ENCODE measurements at regions not wholly inside any gene's neighbourhood (a gene's known extent, or its start where the extent isn't known, plus 50 kb on each side); places are given as distances from the start of the nearest gene placed in this dataset.

DNA sequence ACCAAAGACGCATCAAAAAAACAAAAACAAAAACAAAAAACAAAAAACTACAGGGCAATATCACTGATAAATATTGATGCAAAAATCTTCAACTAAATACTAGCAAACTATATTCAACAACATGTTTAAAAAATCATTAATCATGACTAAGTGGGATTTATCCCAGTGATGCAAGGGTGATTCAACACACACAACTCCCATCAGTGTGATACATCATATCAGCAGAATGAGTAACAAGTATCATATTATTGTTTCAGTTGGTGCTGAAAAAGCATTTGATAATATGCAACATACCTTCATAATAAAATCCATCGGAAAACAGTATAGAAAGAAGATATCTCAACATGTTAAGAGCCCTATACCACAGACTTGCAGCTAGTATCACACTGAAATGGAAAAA, 953.0 kb downstream of the AMY1C start:
- Histone ChIP-seq H4K5ac (ENCODE audit: insufficient read length, low read depth, low read length) (no peak overlapping the region), H3K9me3 (ENCODE audit: control insufficient read depth, low read depth, low read length) (no peaks in the 10 kb centered on the region), H4K8ac (replicated peaks; ENCODE audit: insufficient read length, low read depth, low read length) (no peak overlapping the region), H2AK5ac (ENCODE audit: insufficient read length, low read length) (no peak overlapping the region), H3K14ac (ENCODE audit: insufficient read depth, low read length) (no peak overlapping the region), H3K79me1 (ENCODE audit: insufficient read depth, low read depth, low read length, poor library complexity, severe bottlenecking) (no peaks in the 10 kb centered on the region), H3K79me2 (ENCODE audit: insufficient read depth, low read length) (no peaks in the 10 kb centered on the region), H4K20me1 (ENCODE audit: control insufficient read depth, insufficient read depth, insufficient read length) (no peaks in the 10 kb centered on the region), H3K4me1 (ENCODE audit: insufficient read depth, low read length) (no peaks in the 10 kb centered on the region), H3K9ac (ENCODE audit: extremely low read depth, insufficient read length, low read length) (no peak overlapping the region), H2BK12ac (ENCODE audit: insufficient read length, low read depth, low read length) (no peak overlapping the region), H2BK15ac (ENCODE audit: low read depth, low read length) (no peak overlapping the region), H3K27ac (ENCODE audit: insufficient read length, low read depth, low read length) (no peak overlapping the region), H2BK20ac (ENCODE audit: low read depth, low read length, poor library complexity, severe bottlenecking) (no peak overlapping the region), H2AFZ (ENCODE audit: low read length) (no peak overlapping the region), H2BK120ac (ENCODE audit: low read depth, low read length, poor library complexity, severe bottlenecking) (no peak overlapping the region), H2BK5ac (ENCODE audit: insufficient read length, low read length) (no peak overlapping the region), H3K4me2 (ENCODE audit: insufficient read depth, insufficient read length, low read length) (no peak overlapping the region), H3K23me2 (ENCODE audit: insufficient read length, low read depth, low read length, poor library complexity, severe bottlenecking) (no peaks in the 10 kb centered on the region), H3K4ac (ENCODE audit: low read depth, low read length) (no peak overlapping the region), H4K91ac (ENCODE audit: insufficient read length, low read depth, low read length) (no peak overlapping the region), H3T11ph (ENCODE audit: low read length) (no peak overlapping the region), H3K18ac (ENCODE audit: insufficient read length, low read depth, low read length) (no peak overlapping the region), H3K56ac (ENCODE audit: insufficient read length, low read depth, low read length) (no peak overlapping the region), H3K27me3 (ENCODE audit: insufficient read depth, low read length) (no peaks in the 10 kb centered on the region), H3K23ac (ENCODE audit: insufficient read length, low read depth, low read length) (no peak overlapping the region)
- no CpG with 5 or more reads among the region's 2 CpGs for WGBS (ENCODE audit: extremely low coverage, insufficient read length, low lambda C conversion rate)
- Mint-ChIP-seq H3K4me1 (no peaks in the 10 kb centered on the region), H3K27ac (no peak overlapping the region), H3K9me3 (peaks cover 0 to 2% of the 10 kb centered on the region in 2 experiments; a peak in 1 of 5 replicates), H3K36me3 (ENCODE audit: insufficient read depth in 1 of 3, low read depth in 3 of 3) (no peaks in the 10 kb centered on the region; a peak in 1 of 7 replicates), H3K27me3 (ENCODE audit: low read depth) (no peaks in the 10 kb centered on the region), H3K4me3 (no peak overlapping the region)
- no peak for DNase-seq
- TF ChIP-seq, protein P1, sequence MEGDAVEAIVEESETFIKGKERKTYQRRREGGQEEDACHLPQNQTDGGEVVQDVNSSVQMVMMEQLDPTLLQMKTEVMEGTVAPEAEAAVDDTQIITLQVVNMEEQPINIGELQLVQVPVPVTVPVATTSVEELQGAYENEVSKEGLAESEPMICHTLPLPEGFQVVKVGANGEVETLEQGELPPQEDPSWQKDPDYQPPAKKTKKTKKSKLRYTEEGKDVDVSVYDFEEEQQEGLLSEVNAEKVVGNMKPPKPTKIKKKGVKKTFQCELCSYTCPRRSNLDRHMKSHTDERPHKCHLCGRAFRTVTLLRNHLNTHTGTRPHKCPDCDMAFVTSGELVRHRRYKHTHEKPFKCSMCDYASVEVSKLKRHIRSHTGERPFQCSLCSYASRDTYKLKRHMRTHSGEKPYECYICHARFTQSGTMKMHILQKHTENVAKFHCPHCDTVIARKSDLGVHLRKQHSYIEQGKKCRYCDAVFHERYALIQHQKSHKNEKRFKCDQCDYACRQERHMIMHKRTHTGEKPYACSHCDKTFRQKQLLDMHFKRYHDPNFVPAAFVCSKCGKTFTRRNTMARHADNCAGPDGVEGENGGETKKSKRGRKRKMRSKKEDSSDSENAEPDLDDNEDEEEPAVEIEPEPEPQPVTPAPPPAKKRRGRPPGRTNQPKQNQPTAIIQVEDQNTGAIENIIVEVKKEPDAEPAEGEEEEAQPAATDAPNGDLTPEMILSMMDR (conservative IDR thresholded peaks at IDR 0.05), result no peak

All from H9 (cell line).